GM04503 (cell line): ENCODE measurements at regions not wholly inside any gene's neighbourhood (a gene's known extent, or its start where the extent isn't known, plus 50 kb on each side); places are given as distances from the start of the nearest gene placed in this dataset.
"Not testable (repeated sequence)": the region's sequence is repeated elsewhere in the genome, so short reads cannot be mapped to it uniquely, and the experiment has no call there.

ENCODE experiments used
- DNase-seq: peaks from one replicate; pipeline ENCODE4 v3.0.0-alpha.2; 2012; ENCODE audit warnings: low read depth

DNA sequence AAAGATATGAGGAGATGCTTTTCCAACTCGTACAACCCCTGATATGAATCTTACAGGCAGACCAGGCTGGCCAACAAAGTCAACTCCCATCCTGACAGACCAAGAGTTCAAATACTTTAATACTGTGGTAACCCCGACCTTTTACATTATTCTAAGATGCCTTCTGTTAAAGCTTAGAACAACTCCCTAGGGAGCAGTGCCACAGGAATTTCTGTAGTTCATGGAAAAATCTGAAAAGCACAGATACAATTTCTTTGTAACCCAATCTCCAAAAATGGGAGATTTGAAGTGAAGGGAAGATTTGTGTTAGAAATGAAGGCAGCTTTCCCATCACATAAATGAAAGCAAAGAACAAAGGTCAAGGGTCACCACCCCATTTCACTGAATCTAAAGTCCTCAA, 151.3 kb upstream of the BEND6 start:
- DNase-seq, result peak; percentile 38

DNA sequence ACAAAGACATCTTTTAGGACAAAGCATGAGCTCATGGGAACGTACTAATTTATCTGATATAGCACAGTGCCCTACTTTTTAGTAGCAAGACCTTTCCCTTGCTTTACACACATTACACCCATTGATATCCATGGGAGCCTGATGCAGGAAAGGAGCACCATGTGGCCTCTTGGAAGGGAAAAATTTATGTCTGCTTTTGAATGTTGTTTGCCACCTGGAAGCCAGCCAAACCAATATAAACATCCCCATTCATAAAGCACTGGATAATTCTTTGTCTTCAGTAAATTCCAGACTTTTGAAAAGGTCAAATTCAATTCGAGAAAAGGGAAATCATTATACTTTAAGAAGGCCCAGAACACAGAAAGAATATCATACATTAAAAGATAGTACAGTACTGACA, 152.3 kb upstream of the BEND6 start:
- no peak for DNase-seq

DNA sequence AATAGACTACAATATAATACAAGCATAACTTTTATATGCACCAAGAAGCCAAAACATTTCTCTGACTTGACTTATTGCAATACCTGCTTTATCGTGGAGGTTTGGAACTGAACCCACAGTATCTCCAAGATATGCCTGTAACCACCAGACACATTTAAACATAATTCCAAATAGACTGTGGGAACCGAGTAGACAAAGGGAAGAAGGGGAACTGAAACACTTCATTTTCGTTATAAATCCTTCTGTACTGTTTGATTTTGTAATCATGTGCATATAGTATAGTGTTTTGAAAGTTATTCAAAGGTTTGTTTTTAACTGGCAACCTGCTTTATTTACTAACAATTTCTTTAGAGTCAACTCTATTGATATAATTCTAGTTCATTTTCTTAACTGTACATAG, 154.9 kb upstream of the BEND6 start:
- DNase-seq, result no peak

DNA sequence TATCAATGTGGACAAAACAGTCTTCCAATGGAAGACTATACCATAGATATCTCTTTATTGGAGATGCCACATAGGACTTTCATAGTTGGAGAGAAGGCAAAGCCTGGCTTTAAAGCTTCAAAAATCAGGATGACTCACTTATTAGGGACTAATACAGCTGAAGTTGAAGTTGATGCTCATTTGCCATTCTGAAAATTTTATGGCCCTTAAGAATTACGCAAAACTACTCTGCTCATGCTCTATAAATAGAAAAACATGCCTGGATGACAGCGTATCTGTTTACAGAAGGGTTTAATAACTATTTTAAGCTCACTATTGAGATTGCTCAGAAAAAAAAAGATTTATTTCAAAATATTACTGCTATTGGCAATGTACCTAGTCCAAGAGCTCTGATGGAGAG, 155.5 kb upstream of the DST start:
- peak; percentile 58 for DNase-seq

DNA sequence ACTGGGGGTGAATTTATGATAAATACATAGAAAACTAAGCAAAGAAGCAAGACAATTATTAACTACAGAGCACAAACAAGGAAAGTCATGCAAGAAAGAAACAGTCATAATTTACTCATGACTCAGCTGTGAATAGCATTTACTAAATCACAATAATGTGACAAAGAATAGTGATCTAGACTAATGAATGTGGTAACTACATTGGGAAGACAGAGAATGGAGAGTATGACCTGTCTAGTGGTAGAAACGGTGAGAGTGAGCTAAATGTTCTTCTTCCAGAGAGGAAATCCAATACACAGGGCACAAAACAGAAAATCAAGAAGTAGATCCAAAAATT, 153.5 kb upstream of the DST start:
- DNase-seq, result peak; percentile 45

DNA sequence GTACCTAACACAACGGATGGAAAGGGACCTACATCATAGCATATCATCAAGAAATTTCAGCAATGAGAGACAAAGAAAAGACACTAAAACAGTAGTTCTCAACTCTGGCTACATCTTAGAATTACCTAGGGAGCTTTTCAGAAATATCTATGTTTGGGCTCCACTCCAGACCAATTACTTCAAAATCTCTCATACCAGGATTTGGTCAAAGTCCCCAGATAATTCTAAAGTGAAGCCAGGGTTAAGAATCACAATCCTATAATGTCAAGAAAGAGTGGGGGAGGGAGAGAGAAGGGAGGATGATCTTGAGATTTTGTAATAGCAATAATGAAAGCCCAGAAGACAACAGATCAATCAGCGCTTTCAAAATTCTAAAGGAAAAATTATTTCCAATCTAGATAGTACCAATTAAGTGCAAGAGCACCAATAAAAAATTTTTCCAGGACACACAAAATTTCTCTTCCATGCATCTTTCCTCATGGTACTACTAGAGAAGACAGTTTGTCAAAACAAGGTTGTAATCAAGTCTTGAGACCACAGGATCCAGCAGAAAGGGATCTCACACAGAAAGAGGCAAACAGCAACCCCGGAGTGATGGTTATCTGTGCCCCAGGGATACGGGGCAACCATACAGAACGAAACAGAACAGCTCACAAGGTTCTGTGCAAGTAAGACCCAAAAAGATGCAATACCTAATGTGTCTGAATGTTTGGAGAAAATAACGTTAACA, 152.9 kb upstream of the DST start:
- no peak for DNase-seq

DNA sequence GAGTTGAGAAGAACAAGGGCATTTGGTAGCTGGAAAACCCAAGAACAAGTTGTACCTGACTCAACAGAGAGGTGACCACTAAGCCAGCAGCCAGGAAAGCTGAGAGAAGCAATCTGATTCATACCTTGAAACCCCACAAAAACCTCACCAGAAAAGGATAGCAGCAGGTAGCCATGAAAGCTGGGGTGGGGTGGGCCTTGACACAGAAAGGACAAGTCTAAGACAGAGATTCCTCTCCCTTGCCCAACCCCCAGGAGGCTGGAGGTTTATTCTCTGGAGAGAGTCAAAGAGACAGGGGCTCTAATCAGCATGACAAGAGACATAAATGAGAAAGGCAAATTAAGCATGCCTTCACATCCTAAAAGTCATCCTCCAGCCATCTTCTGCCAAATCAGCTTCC, 151.7 kb upstream of the DST start:
- no peak for DNase-seq

DNA sequence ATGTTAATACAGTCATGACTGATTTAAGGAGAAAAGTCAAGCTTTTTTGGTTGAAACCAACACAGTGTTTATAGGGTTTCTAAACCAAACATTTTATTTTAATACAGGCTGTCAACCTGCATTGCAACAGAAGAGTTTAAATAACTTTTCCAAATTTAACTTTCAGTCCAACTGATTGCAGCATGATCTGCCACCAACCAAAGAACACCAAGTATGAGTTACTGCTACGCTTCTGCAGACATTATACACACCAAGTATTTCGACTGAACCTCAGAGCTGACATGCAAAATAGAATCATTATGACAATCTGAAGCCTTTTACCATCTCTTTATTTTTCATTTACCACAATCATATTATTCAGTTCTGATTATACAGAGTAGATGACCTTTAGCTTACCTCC, 151.2 kb upstream of the DST start:
- DNase-seq, result no peak

DNA sequence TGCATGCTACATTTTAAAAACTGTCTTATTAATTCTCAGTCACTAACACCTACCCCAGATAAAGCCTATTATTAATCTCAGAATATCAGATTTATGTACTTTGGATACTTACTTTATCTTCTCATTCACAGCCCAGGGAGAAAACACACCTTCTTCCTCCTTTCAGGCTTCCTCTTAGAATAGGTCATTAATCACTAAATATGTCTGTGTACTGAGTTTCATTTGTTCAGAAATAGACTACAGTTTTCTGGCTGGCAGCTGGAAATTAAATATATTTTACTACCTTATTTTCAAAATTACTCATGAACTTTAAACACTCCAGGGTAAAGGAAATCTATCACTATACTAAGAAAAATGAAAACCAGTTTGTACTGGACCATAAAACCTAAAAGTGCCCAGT, 147.7 kb upstream of the DST start:
- DNase-seq, result no peak

DNA sequence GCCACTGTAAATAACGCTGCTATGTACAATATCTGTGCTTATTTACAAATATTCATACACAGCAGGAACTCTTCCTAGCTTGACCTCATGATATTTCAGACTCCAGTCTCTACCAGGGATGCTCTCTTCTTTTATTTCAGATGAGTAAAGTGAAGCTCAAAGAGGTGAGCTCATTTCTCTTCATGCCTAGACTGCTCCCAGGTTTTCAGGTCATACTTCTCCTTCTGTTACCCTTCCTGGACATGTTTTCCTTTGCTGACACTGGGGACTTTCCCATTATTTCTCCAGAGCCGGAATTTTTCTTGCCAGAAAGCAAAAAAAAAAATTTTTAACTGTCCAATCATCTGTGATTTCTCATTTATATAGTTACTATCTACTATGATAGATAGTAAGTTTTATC, 147.2 kb upstream of the DST start:
- no peak for DNase-seq

DNA sequence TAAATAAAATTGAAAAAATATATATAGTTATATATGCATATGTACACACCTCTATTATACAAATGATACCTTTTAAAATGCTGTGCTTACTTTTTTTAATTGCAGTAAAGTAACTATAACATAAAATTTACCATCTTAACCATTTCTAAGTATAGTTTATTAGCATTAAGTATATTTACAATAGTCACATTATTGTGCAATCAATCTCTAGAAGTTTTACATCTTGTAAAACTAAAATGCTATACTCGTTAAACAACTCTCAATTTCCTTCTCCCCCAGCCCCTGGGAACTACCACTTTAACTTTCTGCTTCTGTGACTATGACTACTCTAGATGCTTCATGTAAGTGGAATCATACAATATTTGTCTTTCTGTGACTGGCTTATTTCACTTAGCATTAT, 146.7 kb upstream of the DST start:
- no peak for DNase-seq

DNA sequence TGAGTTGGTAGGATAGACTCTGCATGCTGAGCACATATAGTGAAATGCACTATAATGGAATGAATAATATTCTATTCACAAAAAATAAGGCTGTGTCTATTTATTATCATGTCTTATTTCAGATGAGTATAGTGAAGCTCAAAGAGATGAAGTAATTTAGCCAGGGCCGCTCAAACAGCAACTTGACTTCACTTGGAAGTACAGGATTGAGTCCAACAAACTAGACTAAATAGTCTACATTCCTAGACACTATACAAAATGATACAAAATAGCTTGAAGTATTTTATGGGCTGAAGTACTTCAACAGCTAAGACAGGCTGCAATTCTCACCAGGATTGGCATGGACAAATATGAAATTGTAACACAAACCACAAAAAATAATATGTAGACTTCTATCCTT, 144.5 kb upstream of the DST start:
- DNase-seq, result no peak

DNA sequence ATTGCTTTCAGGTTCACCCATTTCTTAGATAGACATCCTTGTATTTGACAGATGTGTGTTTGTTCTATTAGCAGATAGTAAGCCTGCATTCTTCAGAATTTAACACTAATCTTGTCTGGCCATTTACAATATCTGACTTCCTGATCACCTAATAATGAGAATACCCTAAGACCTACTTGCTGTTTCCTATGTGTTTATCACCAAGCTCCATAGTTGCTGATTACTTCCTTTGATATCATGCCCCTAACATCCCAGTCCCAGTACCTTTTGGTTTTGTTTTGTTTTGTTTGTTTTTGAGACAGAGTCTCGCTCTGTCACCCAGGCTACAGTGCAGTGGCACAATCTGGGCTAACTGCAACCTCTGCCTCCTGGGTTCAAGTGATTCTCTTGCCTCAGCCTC, 143.6 kb upstream of the DST start:
- no peak for DNase-seq

DNA sequence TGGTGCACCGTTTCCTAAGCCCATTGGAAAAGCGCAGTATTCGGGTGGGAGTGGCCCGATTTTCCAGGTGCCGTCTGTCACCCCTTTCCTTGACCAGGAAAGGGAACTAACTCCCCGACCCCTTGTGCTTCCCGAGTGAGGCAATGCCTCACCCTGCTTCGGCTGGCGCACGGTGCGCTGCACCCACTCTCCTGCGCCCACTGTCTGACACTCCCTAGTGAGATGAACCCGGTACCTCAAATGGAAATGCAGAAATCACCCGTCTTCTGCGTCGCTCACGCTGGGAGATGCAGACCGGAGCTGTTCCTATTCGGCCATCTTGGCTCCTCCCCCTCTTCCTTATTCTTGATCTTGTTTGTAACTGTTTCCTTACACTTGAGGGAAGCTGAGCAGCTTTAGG, 142.8 kb upstream of the DST start:
- not testable (repeated sequence) for DNase-seq

DNA sequence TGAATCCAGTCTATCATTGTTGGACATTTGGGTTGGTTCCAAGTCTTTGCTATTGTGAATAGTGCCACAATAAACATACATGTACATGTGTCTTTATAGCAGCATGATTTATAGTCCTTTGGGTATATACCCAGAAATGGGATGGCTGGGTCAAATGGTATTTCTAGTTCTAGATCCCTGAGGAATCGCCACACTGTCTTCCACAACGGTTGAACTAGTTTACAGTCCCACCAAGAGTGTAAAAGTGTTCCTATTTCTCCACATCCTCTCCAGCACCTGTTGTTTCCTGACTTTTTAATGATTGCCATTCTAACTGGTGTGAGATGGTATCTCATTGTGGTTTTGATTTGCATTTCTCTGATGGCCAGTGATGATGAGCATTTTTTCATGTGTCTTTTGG, 137.4 kb upstream of the DST start:
- not testable (repeated sequence) for DNase-seq

DNA sequence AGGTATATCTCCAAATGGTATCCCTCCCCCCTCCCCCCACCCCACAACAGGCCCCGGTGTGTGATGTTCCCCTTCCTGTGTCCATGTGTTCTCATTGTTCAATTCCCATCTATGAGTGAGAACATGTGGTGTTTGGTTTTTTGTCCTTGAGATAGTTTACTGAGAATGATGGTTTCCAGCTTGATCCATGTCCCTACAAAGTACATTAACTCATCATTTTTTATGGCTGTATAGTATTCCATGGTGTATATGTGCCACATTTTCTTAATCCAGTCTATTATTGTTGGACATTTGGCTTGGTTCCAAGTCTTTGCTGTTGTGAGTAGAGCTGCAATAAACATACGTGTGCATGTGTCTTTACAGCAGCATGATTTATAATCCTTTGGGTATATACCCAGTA, 135.8 kb upstream of the DST start:
- not testable (repeated sequence) for DNase-seq

DNA sequence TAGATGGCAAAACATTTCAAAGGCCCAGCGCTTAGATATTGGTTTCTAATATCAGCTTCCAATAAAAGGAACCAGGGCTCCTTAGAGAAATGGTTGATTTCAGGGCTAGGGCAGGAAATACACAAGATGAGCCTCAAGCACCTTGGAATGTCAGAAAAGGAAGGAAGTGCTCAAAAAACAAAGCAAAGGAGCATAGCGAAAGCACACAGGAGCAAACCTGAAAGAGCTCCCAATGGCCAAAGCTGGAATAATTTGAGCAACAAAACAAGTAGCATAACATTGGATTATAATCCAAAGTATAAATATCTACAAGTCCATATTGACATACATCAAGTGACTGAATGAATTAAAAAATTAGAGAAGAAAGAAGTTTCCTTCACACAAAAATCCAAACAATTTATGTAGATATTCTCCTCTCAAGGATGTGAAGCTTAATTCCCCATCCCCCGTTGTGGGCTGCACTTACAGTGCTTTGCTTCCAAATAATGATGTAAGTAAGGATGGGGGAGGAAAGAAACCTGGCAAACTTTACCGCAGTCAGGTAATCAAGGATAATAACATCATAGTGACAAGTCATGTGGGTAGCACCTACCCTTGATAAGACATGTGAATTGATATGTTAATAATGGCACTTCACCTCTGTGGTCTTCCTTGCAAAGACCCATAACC, 132.9 kb upstream of the DST start:
- DNase-seq, result no peak

DNA sequence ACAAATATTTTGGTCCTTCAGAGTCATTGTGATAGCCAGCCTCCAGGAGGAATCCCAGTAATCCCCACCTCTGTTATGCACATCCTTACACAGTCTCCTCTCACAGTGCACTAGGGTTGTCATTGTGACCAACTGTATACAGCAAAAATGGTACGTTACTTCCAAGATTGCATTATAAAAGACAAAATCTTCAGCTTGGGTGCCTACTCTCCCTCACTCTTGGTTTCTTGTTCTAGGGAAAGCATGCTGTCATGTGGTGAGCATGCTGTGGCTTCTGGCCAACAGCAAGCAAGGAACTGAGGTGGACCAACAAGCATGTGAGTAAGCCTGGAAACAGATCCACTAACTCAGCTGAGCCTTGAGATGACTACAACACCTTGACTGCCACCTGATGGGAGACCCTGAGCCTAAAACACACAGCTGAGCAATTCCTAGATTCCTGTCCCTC, 130.1 kb upstream of the DST start:
- peak; percentile 44 for DNase-seq

DNA sequence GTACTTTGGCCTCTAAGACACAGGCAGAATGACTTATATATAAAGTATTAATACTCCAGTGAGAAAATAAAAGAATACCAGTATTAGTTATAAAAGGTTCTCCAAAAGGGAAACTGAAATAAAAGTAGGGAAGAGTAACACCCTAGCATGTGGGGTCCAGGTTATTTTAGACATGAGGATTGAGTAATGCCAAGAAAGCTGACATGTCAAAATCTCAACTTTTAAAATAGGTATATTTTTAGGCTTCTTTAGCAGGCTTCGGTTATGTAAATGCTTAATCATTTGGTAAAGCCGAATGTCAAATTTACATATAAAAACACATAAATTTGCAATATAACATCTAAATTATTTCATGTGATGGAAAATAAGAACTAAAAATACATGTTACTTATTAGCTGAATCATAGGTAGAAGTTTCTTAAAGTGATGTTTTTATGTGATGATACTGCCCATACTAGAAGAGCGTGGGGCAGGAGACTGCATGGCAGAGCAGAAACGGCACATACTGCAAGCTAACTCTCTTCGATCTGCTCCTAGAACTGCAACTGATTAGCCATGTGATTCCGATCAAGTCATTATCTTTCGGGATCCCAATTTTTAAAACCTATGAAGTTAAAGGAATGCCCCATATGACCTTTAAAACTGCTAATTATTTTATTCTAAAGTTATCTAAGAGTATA, 129.4 kb upstream of the DST start:
- DNase-seq, result no peak

DNA sequence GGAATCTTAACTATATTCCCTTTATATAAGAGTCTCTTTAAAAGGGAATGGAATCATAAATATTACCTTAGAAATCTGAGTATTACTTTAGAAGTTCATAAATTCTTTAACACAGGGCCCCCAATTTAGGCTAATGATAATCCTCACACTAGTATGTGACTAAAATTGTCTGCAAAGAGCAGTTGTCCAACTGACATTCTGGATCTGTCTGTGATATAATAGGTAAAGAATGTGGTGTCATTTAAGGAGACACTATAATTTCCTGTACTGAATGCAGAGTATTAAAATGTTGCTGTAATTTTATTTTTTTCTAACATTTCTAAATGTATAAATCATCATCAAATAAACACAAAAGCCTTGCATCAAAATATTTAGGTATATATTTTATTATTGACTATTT, 128.5 kb upstream of the DST start:
- DNase-seq, result no peak

DNA sequence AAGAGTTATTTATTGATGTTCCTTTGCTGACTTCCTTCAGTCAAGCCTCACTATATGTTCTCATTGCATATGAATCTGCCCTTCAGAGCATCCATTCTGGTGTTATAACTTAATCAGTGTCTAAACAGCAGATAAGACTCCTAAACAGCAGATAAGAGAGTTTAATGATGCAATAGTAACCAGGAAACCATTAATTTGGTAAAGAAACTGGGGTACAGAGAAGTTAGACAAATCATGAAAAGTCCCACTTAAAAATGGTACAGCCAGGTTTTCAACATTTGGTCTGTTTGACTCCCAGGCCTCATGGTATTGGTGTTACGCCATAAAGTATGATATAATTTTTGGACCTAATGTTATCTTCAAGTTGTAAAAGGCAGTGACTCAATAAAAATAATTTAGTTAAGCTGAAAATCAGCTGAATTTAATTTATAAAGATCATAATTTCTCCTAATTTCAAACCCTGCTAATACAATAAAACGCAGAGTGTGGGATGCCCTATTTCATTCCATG, 127.4 kb upstream of the DST start:
- DNase-seq, result no peak

DNA sequence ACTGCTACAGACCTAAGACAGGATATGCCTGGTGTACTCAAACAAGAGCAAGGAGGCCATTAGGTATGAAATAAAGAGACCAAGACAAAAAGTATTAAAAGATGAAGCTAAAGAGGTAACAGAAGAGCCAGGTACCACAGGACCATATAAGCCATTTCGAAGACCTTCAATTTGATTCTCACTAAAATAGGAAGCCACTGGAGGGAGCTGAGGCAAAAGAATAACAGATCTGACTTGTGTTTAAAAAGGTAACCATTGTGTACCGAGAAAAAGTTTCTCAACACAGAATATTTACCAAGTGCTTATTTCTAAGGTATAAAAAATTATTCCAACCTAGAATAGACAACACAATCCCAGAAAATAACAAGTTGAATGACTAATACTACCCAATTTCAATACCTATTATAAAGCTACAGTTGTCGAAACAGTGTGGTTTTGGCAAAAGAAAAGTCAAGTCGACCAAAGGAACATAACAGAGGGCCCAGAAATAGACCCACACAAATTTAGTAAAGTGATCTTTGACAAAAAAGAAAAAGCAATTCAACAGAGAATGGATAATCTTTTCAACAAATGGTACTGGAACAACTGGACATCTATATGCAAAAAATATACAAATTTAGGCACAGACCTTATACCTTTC, 125.3 kb upstream of the DST start:
- DNase-seq, result no peak

DNA sequence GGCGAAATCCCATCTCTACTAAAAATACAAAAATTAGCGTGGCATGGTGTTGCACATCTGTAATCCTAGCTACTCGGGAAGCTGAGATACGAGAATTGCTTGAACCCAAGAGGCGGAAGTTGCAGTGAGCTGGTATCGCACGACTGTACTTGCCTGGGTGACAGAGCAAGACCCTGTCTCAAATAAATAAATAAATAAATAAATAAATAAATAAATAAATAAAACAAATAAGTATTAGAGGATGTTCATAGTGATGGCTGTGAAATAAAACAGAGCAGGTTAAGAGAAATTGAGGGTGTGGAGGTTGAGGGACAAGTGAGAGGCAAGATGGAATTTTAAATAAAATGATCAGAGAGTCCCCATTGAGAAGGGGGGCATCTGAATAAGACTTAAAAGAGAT, 124.7 kb upstream of the DST start:
- no peak for DNase-seq
